NCI-H524 treated with DMSO at 0.1 percent for 48 hours (cell line): ENCODE measurements at regions not wholly inside any gene's neighbourhood (a gene's known extent, or its start where the extent isn't known, plus 50 kb on each side); places are given as distances from the start of the nearest gene placed in this dataset.
"Not testable (repeated sequence)": the region's sequence is repeated elsewhere in the genome, so short reads cannot be mapped to it uniquely, and the experiment has no call there.

Experiments used
- DNase-seq: peaks from one replicate; lab custom pipeline; 2025; lab: John Stamatoyannopoulos, UW

- DNase-seq: no peak
Measured at GRCh38 chr3:173216063-173216462, 75.0 kb upstream of the SPATA16 start.

- no peak for DNase-seq
Measured at GRCh38 chr3:173214576-173214975, 73.5 kb upstream of the SPATA16 start.

GRCh38 chr3:173199568-173199967 lies 58.5 kb upstream of the SPATA16 start:
- no peak for DNase-seq

GRCh38 chr3:173194868-173195267 lies 53.8 kb upstream of the SPATA16 start:
- not testable (repeated sequence) for DNase-seq

- peak; percentile 60 for DNase-seq
Measured at GRCh38 chr3:173191611-173192010, 50.6 kb upstream of the SPATA16 start.
